Right lobe of liver (tissue), 6 donors: ENCODE measurements at regions not wholly inside any gene's neighbourhood (a gene's known extent, or its start where the extent isn't known, plus 50 kb on each side); places are given as distances from the start of the nearest gene placed in this dataset.

Experiments used
- ATAC-seq, 4 donors: fragments of 200-7000 bp; cut with Tn5 transposase; one replicate each; pipeline ENCODE4 v1.9.1; 2020; ENCODE audit warnings: mild to moderate bottlenecking in 4 of 4, moderate library complexity in 4 of 4
- DNase-seq, 3 donors: peaks; one replicate each; pipeline ENCODE4 v3.0.0-alpha.2; 2020
- H3K27ac ChIP-seq, 3 donors: fragments of 200-600 bp; one replicate each; pipeline ENCODE4 v1.8.0; 2022
- H3K27me3 ChIP-seq, 2 donors: fragments of 200-600 bp; one replicate each; pipeline ENCODE4 v1.8.0; 2022
- H3K36me3 ChIP-seq, 4 donors: fragments of 200-600 bp; sonication (generic) in 1 of 4; one replicate each; pipeline versions ENCODE4 v1.5.1 to v1.8.0; 2017 to 2022; ENCODE audit warnings: control low read depth in 1 of 4
- H3K4me1 ChIP-seq, 4 donors: fragments of 200-600 bp; sonication (generic) in 1 of 4; one replicate each; pipeline versions ENCODE4 v1.5.1 to v1.8.0; 2017 to 2022; ENCODE audit warnings: control low read depth in 1 of 4
- H3K4me3 ChIP-seq, 3 donors: fragments of 200-600 bp; one replicate each; pipeline ENCODE4 v1.8.0; 2022
- H3K9me3 ChIP-seq, 4 donors: fragments of 200-600 bp; sonication (generic) in 1 of 4; one replicate each; pipeline versions ENCODE4 v1.5.1 to v1.8.0; 2017 to 2022; ENCODE audit warnings: control low read depth in 1 of 4
- POLR2A ChIP-seq: fragments of 450-650 bp; IDR thresholded peaks from one replicate; pipeline ENCODE4 v1.6.1; 2017; ENCODE audit warnings: antibody characterized with exemption, mild to moderate bottlenecking
- WGBS: methylation state at CpG from one replicate; pipeline ENCODE4 v1.1.6; 2018; ENCODE audit warnings: low coverage, low lambda C conversion rate; ENCODE audit not compliant: insufficient coverage; ENCODE audit errors: missing lambda C conversion rate; 5-methylcytosine and 5-hydroxymethylcytosine counted together
- intact Hi-C, 2 donors: fragments of 100-400 bp; cut with DNase I; formaldehyde crosslinking; loops; one replicate each; pipeline versions ENCODE4 v1.11.2 to v1.14.1; 2022
- TF ChIP-seq, protein P1 (sequence below), 4 donors: fragments of 200-600 bp in 3 of 4; fragments of 450-650 bp in 1 of 4; IDR thresholded peaks; one replicate each; pipeline versions ENCODE4 v1.5.1 to v1.8.0; 2016 to 2022; ENCODE audit warnings: antibody characterized with exemption in 4 of 4, mild to moderate bottlenecking in 2 of 4
- donor health status: DM: no; HTN: yes; CAD: no.
- donor health status: DM: no; HTN: no; CAD: no.
- donor health status: DM: no; HTN: no; CAD: no.
- donor health status: DM: no; HTN: yes; CAD: no.
- donor health status: DM: no; HTN: yes; CAD: no.

DNA sequence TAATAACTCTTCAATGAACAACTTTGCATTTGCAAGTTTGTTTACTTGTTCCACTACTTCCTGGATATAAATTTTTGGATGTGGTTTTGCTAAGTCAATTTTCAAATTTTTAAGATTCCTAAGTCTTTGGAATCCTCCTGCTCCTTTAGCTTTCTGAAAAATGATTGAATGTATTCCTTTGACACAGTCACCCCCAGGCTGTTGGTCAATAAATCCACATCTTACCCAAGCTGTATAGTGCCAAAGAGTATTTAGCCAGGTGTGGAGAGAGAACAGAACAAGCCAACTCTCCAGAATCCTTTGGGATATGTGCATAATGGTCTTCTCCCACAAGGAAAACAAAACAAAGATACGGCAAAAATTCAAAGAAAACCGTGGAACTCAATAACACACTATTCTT lies 56.9 kb upstream of the INTU start:
- DNase-seq, result no peak

DNA sequence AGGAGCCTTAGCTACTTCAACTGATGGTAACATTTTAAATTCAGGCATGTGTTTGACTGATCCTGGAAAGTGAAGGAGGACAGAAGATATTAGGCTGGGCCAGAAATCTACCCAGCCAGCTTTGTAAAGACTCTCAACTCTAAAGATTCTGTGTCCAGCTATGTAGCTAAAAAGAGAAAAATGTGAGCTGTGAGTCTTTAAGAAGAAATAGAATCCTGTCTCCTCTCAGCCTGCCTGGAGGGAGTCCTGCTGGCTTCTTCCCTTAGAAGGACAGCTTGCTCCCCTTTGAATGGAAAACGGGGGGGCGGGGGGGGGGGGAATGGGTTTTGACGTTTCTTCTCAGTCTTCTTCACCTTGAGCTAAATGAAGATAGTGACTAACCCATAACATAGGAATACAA lies 54.3 kb upstream of the INTU start:
- Histone ChIP-seq H3K4me1 (no peaks in the 10 kb centered on the region), H3K9me3 (no peaks in the 10 kb centered on the region), H3K4me3 (no peak overlapping the region), H3K27ac (no peak overlapping the region), H3K27me3 (no peaks in the 10 kb centered on the region), H3K36me3 (no peaks in the 10 kb centered on the region)
- intact Hi-C loops, result no loop called here
- WGBS, result 21% methylated on average over 2 of the region's 3 CpGs
- TF ChIP-seq POLR2A, result no peak
- TF ChIP-seq, protein P1, sequence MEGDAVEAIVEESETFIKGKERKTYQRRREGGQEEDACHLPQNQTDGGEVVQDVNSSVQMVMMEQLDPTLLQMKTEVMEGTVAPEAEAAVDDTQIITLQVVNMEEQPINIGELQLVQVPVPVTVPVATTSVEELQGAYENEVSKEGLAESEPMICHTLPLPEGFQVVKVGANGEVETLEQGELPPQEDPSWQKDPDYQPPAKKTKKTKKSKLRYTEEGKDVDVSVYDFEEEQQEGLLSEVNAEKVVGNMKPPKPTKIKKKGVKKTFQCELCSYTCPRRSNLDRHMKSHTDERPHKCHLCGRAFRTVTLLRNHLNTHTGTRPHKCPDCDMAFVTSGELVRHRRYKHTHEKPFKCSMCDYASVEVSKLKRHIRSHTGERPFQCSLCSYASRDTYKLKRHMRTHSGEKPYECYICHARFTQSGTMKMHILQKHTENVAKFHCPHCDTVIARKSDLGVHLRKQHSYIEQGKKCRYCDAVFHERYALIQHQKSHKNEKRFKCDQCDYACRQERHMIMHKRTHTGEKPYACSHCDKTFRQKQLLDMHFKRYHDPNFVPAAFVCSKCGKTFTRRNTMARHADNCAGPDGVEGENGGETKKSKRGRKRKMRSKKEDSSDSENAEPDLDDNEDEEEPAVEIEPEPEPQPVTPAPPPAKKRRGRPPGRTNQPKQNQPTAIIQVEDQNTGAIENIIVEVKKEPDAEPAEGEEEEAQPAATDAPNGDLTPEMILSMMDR (IDR thresholded peaks at IDR 0.05), result no peak
- ATAC-seq (no peak), DNase-seq (no peak)

More for the DNA sequence above, 56.9 kb upstream of the INTU start:
- no peak for ATAC-seq
- no peak overlapping the region for H3K27ac ChIP-seq
- 77% methylated on average over 2 of the region's 2 CpGs for WGBS
- no peaks in the 10 kb centered on the region for H3K36me3 ChIP-seq
- TF ChIP-seq, protein P1 (IDR thresholded peaks at IDR 0.05), result no peak
- no peak for TF ChIP-seq POLR2A
- H3K4me3 ChIP-seq, result no peak overlapping the region
- no peaks in the 10 kb centered on the region for H3K4me1 ChIP-seq
- H3K27me3 ChIP-seq, result no peaks in the 10 kb centered on the region
- intact Hi-C loops, result no loop called here
- H3K9me3 ChIP-seq, result no peaks in the 10 kb centered on the region

DNA sequence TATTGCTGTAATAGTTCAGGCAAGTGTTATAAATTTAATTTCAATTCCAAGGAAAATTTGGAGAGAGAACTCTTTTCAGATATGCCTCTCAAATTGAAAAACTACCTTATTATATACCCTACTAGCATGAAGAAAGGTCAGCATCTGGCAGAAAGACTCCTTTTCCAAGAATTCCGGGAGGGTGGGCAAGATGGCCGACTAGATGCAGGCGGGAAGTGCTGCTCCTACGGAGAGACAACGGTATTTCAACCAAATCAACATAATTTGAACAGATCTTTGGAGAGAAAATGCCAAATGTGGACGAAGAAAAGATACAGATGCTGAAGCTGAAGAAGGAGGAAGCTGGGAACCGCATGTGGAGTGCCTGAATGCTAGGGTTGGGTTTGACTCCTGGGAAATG lies 53.8 kb upstream of the INTU start:
- intact Hi-C loops, result no loop called here
- H3K4me1 ChIP-seq, result no peaks in the 10 kb centered on the region
- ATAC-seq (no peak), DNase-seq (no peak)
- WGBS, result 75% methylated on average over 6 of the region's 7 CpGs
- no peak overlapping the region for H3K4me3 ChIP-seq
- no peak overlapping the region for H3K27ac ChIP-seq
- no peaks in the 10 kb centered on the region for H3K9me3 ChIP-seq
- TF ChIP-seq POLR2A, result no peak
- TF ChIP-seq, protein P1 (IDR thresholded peaks at IDR 0.05), result no peak
- H3K36me3 ChIP-seq, result no peaks in the 10 kb centered on the region
- no peaks in the 10 kb centered on the region for H3K27me3 ChIP-seq

DNA sequence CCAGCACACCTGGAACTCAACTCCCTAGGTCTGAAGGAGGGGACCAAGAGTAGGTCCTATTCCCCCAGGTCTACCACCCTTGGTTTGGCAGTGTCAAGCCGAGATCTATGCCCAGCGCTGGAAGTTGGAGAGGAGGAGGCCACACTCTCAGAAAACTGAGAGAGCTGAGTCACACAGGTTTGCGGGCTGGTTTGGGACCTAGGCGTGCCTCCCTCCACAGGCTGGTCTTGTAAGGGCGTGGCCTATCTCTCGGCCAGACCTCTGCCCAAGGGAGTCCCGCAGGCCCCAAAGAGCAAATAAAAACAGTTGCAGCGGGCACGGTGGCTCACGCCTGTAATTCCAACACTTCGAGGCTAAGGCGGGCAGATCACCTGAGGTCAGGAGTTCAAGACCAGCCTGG lies 52.9 kb upstream of the INTU start:
- TF ChIP-seq, protein P1 (IDR thresholded peaks at IDR 0.05), result no peak
- TF ChIP-seq POLR2A, result no peak
- no peak overlapping the region for H3K27ac ChIP-seq
- no peaks in the 10 kb centered on the region for H3K27me3 ChIP-seq
- WGBS, result 87% methylated on average over 6 of the region's 12 CpGs
- DNase-seq (no peak), ATAC-seq (no peak)
- H3K9me3 ChIP-seq, result no peaks in the 10 kb centered on the region
- no peak overlapping the region for H3K4me3 ChIP-seq
- no peaks in the 10 kb centered on the region for H3K4me1 ChIP-seq
- no peaks in the 10 kb centered on the region for H3K36me3 ChIP-seq
- intact Hi-C loops, result no loop called here

DNA sequence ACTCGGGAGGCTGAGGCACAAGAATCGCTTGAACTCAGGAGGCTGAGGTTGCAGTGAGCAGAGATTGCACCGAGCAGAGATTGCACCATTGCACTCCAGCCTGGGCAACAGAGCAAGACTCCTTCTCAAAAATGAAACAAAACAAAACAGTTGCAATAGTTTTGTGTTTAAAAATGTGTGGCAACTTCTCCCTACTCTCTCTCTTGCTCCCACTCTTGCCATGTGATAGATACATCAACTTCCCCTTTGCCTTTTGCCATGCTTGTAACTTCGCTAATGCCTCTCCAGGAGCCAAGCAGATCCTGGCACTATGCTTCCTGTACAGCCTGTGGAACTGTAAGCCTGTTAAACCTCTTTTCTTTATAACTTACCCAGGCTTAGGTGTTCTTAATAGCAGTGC lies 52.5 kb upstream of the INTU start:
- DNase-seq (no peak), ATAC-seq (peak in 1 of 4 donors; percentile 29)
- TF ChIP-seq, protein P1 (IDR thresholded peaks at IDR 0.05), result no peak
- no peak for TF ChIP-seq POLR2A
- no peaks in the 10 kb centered on the region for H3K27me3 ChIP-seq
- intact Hi-C loops, result no loop called here
- no peaks in the 10 kb centered on the region for H3K9me3 ChIP-seq
- H3K27ac ChIP-seq, result no peak overlapping the region
- H3K36me3 ChIP-seq, result no peaks in the 10 kb centered on the region
- WGBS, result 67% methylated on average over 1 of the region's 4 CpGs
- no peak overlapping the region for H3K4me3 ChIP-seq
- no peaks in the 10 kb centered on the region for H3K4me1 ChIP-seq
